Fibroblast of skin of abdomen (primary cell): ENCODE measurements at regions not wholly inside any gene's neighbourhood (a gene's known extent, or its start where the extent isn't known, plus 50 kb on each side); places are given as distances from the start of the nearest gene placed in this dataset.

Experiments used
- DNase-seq: peaks from one replicate; pipeline ENCODE4 v3.0.0-alpha.2; 2013

DNA sequence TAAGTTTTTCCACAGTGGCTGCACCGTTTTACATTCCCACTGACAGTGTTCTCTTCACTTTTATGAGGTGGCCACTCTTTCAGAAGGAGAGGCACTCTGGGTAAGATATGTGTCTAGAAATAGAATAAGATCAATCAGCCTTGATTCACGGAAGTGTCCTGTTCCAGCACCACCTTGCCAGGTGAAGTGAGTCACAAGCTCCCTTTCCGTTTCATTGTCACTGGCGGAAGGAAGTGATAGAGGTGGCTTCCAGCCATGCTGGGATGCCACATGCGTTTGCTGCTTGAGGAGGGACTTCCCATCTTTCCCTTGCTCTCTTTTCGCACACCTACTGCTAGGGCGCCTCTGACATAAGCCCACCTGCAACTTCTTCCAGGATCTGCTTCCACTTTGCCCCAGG, 217.1 kb downstream of the PIK3R1 start:
- no peak for DNase-seq

DNA sequence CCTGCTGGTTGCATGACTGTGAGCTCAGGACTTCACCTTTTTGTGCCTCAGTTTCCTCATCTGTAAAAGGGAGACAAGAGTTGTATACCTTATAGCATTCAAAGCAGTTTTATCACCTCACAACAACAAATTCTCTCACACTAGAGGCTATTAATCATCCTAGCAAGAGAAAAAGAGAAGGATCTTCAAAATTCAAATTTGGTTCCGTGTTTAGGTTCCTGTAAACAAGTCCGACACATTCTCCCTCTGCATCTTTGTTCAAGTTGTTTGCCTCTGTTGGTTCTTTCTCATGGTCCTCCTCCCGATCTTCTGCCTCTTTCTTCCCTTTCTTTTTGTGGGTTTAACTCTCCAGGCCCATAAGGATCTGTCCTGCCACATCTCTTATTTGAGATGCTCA, 218.0 kb downstream of the PIK3R1 start:
- no peak for DNase-seq

DNA sequence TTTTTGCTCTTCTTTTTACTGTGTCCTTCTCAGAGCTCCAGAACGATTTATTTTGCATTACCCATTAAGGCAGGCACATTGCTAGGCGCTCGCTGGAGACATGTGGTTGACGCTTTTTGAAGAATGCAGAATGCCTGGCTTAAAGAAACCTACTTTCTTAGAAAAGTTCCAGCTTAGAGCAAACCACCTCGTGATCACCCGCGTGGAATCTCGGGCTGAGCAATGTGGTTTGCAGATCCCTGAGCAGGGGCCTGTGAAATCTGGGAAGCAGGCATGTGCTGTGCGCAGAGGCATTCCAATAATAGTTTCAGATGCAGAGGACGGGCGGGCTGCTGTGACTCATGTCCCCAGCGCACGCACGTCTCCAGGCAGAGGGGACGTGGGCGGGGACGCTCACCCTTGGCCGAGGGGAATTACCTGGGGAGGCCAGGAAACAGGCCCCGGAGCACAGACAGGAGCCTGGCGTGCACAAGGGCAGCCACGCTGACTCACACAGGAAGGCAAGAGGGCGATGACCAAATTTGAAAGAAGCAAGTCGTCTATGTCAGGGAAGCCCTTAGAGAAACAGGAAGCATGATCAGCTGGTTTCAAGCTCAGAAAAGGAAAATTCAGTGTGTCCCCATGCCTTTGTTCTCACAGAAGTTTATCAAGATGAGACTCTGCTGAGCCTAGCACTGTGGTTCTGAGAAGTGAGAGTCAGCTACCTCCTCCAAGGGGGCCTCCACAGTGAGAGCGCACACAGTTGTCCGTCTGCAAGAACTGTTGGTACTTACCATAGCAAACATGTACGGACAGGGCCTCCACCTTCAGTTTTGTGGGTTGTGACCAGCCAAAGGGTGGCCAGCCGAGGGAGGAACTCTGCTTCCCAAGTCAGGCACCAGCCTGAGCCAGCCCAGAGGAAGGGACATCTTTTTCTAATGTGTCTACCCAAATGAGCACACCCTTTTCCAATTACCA, 218.6 kb downstream of the PIK3R1 start:
- peak; percentile 98 for DNase-seq

DNA sequence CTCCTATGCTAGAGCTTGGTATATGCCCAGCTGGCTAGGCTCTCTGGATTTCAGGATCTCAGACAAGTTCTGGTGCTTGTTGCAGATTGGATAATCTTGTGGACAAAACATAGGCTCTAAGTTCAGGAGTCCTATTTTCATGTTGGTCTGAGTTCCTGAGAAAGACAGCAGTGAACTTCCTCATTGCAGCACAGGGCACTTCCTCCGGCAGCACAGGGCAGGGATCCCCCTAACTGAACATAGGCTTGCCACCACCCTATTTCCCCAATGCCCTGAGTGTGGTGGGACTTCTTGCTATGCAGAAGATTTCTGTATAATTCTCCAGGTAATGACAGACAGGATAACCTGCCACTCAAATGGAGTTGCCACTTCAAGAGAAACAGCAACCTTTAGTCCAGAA, 220.1 kb downstream of the PIK3R1 start:
- DNase-seq = no peak

DNA sequence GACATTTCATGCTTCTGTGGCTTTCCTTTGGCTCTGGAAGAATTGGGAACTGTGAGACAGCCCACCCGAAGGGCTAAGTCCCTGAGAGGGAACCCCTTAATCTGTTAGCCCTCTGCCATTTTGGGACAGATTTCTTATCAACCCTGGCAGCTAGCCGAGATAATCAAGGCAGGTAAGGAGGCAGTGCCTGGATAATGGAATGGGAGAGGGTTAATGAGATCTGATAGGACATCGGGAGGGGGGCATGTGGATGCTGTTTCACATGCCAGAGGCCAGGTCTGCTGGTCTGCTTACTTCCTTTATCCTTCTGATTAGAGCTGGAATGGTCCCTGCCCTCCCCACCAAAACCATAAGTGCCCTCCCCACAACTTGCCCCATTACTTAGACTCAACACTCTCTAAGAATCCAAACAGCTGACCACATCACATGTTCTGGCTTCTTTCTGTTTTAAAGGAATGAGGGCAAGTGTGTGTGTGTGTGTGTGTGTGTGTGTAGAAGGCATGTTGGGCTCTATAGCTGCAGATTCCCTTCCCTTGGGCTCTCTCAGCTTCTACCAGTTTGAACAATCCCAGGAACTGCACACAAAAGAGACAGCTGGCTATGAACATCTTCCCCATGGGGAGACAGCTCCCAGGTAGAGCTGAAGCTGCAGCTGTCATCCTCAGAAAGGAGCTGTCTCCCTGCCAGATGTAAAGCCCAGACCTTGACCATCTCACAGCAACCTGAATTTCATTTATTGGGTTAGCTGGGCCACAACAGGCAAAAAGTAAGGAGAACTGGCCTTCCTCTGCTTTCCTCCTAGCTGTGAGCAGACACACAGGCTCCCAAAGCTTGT, 221.3 kb downstream of the PIK3R1 start:
- peak; percentile 62 for DNase-seq

DNA sequence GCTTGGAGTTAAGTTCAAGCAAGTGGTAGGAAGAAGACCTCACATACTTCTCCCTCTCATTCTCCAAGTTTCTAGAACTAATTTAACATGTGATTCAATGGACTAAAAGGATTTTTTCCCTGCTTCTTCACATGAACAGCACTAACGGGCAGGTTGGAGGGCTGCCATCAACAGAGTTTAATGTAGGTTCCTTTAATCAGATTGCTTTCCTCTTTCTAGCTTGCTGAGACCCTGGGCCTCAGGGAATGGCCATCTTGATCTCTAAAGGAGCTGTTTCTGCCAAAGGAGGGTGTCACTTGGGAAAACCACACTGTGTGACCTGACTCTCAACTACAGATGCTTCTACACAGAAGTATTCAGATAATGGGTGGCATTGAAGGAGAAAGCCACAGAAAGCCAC, 223.3 kb downstream of the PIK3R1 start:
- no peak for DNase-seq

DNA sequence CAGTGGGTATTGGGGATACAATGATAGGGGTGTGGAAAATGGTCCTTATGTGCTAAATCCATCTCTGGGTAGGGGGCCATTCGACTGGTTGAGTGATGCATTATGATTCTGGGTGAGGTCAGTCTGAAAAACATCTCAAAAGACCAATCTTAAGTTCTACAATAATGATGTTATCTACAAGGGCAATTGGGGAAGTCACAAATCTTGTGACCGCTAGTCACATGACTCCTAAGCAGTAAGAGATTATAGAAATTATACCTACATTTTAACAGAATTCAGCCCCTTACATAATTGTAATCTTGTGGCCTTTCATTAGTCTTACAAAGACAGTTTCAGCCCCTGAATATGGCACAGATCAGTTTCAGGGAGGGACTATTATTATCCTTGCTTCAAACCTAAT, 224.7 kb downstream of the PIK3R1 start:
- no peak for DNase-seq

DNA sequence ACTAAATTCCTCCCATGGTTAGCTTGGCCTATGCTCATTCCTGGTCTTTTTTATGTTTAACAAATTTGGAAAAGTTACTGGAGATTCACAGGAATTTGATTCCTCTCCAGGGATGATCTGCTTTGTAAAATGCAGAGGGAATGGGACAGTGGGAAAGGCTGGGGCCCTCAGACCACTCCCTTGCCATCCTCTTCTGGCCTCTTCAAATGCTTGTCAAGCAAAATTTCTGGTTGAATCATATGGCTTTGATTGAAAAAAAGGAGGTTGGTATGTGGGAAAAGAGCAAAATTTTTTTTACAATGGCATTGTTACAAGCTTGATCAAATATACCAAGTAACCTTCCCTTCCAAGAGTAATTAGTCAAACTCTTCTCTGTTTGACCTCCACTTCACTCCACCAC, 225.1 kb downstream of the PIK3R1 start:
- DNase-seq = no peak

DNA sequence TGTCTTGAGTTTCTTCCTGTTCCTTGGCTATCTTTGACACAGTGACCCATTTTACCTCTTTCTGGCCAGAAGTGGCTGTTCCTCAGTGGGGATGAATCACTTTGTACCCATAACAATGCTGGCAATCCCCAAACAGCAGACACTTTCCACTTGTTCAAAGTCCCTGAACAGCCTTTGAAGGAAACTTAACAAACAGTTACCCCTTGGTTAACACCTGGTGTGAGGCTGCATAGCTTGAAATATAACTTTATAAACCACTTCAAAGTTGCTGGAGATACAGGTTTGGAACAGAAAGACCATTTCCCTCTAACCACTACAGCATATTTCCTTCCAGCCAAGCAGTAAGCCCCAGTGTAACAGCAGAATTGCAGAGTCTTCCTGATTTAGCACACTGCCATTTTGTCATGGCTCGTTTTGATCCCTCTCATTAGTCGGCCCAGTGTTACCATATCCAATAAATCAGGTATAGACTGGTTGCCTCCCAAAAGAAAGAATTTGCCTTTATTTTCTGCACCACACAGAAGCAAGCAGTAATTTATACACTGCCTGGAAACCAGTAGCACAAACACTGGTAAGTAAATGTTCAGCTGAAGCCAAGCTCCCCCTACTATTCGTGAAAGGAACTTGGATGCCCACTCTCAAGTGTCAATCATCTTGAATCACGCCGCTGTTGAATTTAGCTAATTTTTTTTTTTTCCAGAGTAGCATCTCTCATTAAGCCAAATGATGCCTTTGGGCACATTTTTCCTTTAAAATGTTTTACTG, 225.9 kb downstream of the PIK3R1 start:
- DNase-seq = no peak

DNA sequence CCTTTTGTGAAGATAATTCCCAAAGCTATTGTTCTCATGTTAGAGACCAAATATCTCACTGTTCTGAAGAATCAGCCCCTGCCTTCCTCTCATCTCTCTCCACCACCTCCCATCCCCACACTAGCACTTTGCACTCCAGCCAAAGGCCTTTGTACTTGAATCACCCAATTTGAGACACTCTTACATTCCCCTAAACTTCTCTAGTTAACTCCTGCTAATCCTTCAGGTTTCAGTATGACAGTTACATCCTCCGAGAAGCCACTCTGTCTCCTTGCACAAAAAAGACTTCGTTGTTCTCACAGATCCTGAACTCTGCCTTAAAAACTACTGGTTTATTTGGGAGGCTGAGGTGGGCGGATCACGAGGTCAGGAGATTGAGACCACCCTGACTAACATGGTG, 227.5 kb downstream of the PIK3R1 start:
- no peak for DNase-seq

DNA sequence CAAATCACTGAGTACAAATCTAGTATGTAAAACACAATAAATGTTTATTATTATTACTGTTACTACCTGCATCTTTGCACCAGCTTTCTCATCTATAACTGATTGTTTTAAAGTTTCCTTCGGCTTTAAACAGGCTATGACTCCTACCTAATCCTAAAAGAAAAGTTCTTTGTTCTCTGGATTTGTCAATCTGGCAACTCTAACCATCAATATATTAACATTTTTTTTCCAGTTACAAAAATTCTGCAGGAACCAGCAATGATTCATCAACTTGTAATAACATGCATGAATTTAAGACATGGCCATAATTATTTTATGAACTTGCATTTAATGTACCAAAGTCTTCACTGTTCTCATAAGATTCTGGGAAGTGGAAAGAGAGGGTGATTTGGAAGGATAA, 228.5 kb downstream of the PIK3R1 start:
- DNase-seq = no peak

DNA sequence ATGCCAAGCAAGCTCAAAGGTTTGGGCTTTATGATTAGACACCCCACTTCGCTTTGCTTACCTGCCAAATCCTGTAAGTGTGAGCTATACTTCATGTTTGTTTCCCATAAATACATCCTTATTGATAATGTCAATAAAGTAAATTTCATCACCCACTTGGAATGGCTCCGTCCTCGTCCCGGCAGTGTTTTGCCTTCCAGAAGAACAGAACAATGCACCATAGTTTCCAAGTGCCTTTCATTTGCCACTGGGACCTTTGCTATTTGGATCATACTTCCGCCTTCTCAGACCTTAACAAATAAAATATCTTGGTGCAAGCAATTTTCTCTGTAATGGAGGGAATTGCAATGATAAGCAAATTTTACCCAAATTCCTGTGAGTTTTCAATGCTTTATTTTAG, 229.3 kb downstream of the PIK3R1 start:
- DNase-seq = no peak

DNA sequence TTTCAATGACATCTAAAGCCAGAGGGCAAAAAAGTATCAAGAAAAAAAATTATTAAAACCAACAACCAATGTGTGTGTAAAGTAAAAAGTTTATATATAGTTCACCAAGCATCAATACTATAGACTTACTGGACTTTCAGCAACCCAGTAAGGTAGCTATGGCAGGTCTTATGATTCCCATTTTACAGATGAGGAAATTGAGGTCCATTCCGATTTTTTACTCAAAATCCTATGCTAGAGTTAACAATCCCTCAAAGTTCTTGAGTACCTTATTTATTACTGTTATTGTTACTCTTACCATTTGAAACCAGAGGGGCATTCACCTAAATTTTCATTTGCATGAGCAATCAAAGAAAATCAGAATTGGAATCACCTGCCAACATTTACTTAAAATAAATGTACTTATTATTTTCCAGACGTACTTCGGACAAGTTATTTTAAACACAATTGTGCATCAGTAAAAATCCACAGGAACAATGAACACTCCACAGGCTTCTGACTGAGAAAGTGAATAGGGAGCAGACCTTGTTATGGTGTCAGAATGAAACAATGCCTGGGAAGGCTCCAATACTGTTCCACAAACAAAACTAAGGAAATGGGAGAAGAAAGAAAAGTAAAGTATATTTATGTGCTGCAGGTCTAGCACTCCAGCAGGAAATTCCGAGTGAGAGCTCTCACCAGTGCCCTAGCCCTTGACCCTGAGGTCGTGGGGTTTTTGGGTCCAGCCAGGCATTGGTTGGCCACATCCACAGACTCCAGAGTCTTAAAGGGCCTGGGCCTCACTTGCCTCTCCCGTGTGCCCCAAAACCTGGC, 229.9 kb downstream of the PIK3R1 start:
- no peak for DNase-seq

DNA sequence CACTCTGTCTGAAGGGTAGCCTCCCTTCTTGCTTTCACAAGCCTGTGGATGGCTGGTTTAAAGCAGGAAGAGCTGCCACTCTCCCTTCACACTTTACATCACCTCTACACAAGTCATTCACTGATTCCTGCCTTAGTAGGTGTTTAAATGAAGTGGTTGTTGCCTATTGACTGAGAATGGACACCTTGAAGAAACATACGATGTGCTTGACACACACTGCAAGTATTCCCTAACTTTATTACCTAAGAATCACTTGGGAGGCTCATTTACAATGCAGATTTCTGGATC, 230.5 kb downstream of the PIK3R1 start:
- no peak for DNase-seq

DNA sequence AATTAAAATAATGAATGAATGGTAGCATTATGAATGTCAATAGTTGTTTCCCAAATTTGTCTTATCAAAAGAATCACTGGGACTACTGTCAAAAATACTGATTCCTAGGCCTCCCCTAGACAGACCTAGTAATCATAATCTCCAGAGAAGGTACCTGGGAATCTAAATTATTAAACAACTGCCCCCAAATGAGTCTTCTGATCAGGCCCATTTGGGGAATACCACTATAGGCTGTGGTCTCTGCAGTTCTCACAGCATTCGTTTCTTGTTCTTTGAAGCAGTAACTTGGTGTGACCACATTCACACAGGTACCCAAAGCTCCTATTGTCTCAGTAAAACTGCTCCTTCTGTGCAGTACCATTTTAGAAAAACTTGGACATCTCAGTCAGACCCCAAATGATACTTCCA, 230.9 kb downstream of the PIK3R1 start:
- no peak for DNase-seq

DNA sequence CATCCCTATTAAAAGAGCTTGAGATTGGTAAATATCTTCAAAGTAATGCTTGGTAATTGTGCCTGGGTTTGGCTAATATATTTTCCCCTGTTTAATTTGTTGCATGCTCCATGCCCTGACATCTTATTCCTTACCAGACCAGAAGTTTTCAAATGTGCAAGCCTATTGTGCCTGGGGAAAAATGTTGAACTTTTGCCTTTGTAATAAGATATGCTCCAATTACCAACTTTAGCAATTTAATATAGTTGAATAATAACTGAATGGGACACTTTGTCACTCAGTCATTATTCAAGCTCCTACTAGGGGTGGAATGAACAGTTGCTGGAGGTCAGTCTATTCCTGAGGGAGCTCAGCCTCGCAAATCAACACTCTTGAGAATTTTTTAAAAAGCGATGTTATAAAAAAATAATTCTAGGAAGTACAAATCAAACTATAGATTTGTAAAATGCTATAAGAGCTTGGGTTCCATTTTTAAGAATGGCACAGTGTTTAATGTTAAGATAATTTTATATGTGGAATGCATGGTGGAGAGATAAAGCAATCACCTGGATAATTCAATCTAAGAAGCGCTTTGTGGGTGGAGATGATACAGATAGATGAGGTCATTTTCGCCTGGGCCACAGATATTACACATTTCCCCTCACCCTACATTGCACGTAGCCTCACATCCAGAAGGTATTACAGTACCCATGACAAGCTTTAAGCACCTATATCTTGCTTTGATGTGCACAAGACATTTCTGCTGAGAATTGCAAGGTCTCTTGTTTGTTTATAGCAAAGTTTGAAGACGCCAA, 231.8 kb downstream of the PIK3R1 start:
- DNase-seq = no peak

DNA sequence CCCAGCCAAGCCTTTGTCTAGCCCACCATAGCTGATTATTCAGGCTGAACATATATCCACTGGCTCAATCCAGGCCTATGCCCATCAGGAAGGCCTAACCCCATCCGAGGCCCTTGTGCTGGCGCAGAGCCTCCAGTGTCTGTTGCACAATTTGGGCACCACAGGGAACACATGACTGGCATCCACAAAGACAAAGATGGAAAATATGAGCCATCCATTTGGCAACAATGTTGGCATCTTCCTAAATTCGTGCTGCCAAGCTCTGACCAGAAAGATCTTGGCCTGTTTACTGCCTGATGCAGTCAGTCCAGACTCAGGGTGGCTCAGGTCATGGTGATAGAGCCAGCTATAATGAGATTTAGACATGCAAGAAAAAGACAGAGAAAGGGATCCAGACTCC, 233.8 kb downstream of the PIK3R1 start:
- no peak for DNase-seq

DNA sequence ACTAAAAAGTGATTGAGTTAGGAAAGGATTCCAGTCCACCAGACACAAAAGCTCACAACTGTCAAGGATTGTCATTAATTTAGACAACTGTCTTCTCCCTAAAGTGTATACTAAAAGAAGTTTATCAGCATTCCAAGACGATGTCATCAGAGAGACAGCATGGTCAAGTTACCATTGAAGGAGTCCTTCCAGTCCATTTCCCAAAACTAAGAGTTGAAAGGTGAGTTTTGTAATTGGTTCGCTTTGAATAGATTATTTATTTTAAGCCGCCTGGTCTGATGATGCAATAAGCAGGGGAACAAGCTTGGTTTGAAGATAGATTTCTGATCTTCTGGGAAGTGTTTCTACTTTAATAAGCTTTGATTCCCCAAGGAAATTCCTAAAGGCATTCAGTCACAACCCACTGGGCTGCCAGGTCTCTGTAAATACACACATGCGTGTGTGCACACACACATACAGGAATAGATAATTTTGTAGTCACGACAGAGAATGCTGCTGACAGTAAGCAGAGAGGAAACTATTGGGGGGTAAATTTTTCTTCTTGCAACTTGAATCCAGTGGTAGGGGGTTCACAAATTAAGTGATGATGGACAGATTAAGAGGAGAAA, 234.8 kb downstream of the PIK3R1 start:
- peak; percentile 33 for DNase-seq

DNA sequence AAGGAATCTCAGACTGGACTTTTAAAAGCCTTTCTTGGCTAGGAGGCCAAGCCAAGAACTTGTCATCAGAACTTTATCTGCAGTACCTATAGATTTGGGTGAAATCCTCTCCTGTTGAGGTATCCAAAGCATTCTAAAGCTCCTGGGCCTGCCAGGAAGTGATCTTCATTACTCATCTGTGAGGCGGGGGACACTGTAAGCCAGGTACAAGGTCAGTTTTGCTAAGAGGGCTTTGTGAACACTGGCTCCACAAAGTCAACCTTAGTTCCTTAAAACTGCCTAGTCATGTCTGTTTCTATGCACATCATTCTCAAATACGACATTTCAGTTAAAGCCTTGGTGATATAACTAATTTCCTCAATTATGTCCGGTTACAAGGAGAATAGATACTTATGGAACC, 236.7 kb downstream of the PIK3R1 start:
- no peak for DNase-seq

DNA sequence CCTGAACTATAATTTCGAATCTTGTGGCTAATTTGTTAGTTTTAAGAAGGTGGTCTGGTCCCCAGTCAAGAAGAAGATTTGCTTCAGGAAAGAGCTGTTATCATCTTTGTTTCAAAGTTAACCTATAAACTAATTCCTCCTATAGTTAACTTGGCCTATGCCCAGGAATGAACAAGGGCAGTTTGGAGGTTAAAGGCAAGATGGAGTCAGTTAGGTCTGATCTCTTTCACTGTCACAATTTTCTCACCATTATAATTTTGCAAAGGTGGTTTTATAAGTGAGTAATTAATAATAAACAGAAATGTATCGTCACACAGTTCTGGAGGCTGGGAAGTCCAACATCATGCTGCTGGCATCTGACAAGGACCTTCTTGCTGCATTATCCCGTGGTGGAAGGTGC, 238.6 kb downstream of the PIK3R1 start:
- no peak for DNase-seq

DNA sequence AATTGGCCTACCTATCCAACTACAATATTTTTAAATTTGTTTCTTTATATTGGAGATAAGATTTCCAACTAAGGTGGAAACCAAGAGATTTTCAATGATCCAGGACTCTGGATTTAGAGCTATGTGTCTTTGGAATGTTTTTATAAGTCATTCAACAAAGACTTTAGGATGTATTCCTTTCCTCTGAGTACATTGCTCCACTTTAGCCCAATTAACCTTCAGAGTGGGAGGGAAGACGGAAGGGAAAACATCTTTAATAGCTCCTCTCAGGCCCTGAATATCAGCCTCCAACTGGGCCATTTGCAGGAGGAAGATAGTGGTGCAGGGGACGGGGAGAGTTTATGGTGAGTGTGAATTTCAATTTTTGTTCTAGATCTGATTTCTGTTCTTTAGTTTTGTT, 239.2 kb downstream of the PIK3R1 start:
- no peak for DNase-seq
